Inflammatory macrophage treated with lipopolysaccharide for 4 hours (primary cell): ENCODE measurements at regions not wholly inside any gene's neighbourhood (a gene's known extent, or its start where the extent isn't known, plus 50 kb on each side); places are given as distances from the start of the nearest gene placed in this dataset.

Experiments used
- DNase-seq: peaks from one replicate; pipeline ENCODE4 v3.0.0-alpha.2; 2020

DNA sequence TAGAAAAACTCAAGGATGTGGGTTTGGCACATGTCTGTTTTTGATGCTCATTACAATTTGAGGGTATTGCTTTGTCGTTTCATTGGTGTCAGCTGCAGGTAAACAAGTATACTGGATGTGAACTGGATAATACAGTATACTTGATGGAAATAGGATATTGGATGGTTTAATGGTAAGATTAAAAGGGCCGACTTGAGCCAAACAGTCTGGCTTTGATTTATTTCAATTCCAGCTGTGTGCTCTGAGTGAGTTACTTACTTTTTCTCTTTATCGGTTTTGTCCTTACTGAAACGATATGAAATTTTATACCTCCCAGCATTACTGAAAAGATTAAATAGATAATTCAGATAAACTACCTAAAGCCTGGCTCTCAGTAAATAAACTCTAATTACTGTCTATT, 227.6 kb downstream of the ASXL3 start:
- no peak for DNase-seq

GRCh38 chr18:33804258-33804657, 226.2 kb downstream of the ASXL3 start:
- no peak for DNase-seq

DNA sequence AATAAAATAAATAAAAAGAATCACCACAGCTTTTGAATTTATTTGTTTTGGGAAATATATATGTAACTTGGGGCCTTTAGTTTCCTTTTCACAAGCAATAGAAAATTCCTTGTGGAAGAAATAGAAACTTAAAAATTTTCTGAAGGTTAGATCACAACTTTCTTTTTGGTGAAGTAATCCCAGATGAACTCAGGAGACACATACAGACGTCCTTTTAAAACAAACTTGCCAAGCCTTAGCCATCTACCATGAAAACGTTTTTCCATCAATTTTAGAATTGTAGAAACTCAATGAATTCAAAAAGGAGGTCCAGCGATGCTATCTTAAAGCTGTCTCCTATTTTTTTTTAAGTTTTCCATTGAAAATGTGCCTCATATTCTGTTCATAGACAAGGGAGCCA, 225.6 kb downstream of the ASXL3 start:
- DNase-seq: no peak

DNA sequence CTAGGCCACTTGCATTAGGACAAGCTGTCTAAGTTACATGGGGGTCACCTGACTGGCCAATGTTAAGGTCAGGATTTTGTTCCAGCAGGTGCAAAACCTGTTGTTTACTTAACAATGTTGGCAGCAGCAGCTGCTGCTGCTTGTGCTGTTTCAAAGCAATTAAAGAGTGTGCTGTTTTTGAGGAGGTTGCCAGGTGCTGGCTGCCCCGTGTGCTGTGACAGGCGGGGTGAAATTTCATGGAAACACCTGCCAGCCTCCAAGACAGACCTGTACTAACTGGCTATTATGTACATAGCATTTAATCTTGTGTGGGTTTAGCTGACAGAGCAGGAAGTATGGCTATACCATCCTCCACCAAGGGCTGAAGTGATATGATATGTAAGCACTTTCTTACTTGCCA, 224.9 kb downstream of the ASXL3 start:
- no peak for DNase-seq
